ENCODE measurements at regions not wholly inside any gene's neighbourhood (a gene's known extent, or its start where the extent isn't known, plus 50 kb on each side); places are given as distances from the start of the nearest gene placed in this dataset.

- peaks cover 4% of the 10 kb centered on the region for H3K9me3 Mint-ChIP-seq (ENCODE audit: insufficient read depth)
- no peaks in the 10 kb centered on the region for H3K27me3 Mint-ChIP-seq
- Histone ChIP-seq H3K79me2 (ENCODE audit: control insufficient read depth, insufficient read depth, low read length) (no peaks in the 10 kb centered on the region), H3K27ac (ENCODE audit: low read length in 2 of 2) (no peak overlapping the region), H3K4me2 (replicated peaks; ENCODE audit: low read depth, low read length, poor library complexity, severe bottlenecking) (no peak overlapping the region), H3K4me1 (ENCODE audit: control insufficient read depth in 2 of 2, insufficient read depth in 2 of 2, low read length in 2 of 2) (no peaks in the 10 kb centered on the region), H2AFZ (ENCODE audit: insufficient read depth, low read depth, low read length, poor library complexity, severe bottlenecking) (no peak overlapping the region), H3K4me3 (ENCODE audit: control extremely low read depth in 1 of 5, extremely low read depth in 1 of 5, insufficient read depth in 1 of 5, low read depth in 2 of 5, low read length in 4 of 5) (no peak overlapping the region), H3K9ac (ENCODE audit: low read length) (no peak overlapping the region), H3K36me3 (replicated peaks in 1 of 2; ENCODE audit: control extremely low read depth in 1 of 2, control insufficient read depth in 1 of 2, extremely low read depth in 1 of 2, insufficient read depth in 2 of 2, low read length in 1 of 2) (no peaks in the 10 kb centered on the region), H3K27me3 (replicated peaks in 1 of 4; ENCODE audit: control extremely low read depth in 1 of 4, control insufficient read depth in 3 of 4, insufficient read depth in 4 of 4, low read length in 3 of 4) (no peaks in the 10 kb centered on the region), H3K9me3 (ENCODE audit: control extremely low read depth in 1 of 3, control insufficient read depth in 2 of 3, insufficient read depth in 1 of 3, low read length in 2 of 3) (no peaks in the 10 kb centered on the region), H4K20me1 (ENCODE audit: control insufficient read depth, insufficient read depth, low read length, poor library complexity, severe bottlenecking) (no peaks in the 10 kb centered on the region)
- intact Hi-C loops (cut with micrococcal nuclease), result no loop called here
- ChIA-PET CTCF (no interaction called here), POLR2A (no interaction called here)
- ATAC-seq (ENCODE audit: low read depth), result no peak
- H3K4me3 Mint-ChIP-seq, result no peak overlapping the region
- no peak for DNase-seq
- TF ChIP-seq EZH2 (IDR thresholded peaks at IDR 0.05; ENCODE audit: borderline replicate concordance, insufficient read depth, low read depth, low read length, poor library complexity, severe bottlenecking) (no peak), CTCF (IDR thresholded peaks at IDR 0.05) (no peak)
- no peak overlapping the region for H3K27ac Mint-ChIP-seq
- H3K4me1 Mint-ChIP-seq, result no peaks in the 10 kb centered on the region
- WGBS (ENCODE audit: insufficient coverage), result 95% methylated on average over 3 of the region's 3 CpGs
Measured at GRCh38 chr2:217573571-217573970, 429.2 kb downstream of the TNS1 start.

DNA sequence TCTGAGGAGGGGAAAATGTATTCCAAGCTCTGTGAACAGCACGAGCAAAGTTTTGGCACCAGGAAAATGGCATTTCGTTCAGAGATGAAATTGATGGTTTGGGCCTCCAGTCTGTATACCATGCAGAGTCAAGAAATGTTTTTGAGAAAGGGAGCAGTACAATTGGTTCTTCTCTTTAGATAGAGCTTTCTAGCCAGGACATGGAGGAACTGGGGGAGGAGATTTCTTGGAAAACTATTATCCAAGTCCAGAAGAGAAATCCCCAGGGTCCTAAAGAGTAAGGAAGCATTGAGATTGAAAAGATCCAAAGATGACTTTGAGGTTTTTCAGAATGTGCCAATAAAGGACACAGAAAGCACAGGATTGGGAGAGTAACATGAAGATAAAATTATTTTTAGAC is 432.4 kb downstream of the TNS1 start:
- intact Hi-C loops (cut with micrococcal nuclease), result no loop called here

More for the DNA sequence above, 432.4 kb downstream of the TNS1 start:
- DNase-seq (no peak), ATAC-seq (ENCODE audit: low read depth) (no peak)
- WGBS (ENCODE audit: insufficient coverage), result 85% methylated on average over 2 of the region's 2 CpGs
- TF ChIP-seq CTCF (IDR thresholded peaks at IDR 0.05) (no peak), EZH2 (IDR thresholded peaks at IDR 0.05; ENCODE audit: borderline replicate concordance, insufficient read depth, low read depth, low read length, poor library complexity, severe bottlenecking) (no peak)
- Histone ChIP-seq H3K27ac (ENCODE audit: low read length in 2 of 2) (no peak overlapping the region), H3K79me2 (ENCODE audit: control insufficient read depth, insufficient read depth, low read length) (no peaks in the 10 kb centered on the region), H4K20me1 (ENCODE audit: control insufficient read depth, insufficient read depth, low read length, poor library complexity, severe bottlenecking) (no peaks in the 10 kb centered on the region), H3K36me3 (replicated peaks in 1 of 2; ENCODE audit: control extremely low read depth in 1 of 2, control insufficient read depth in 1 of 2, extremely low read depth in 1 of 2, insufficient read depth in 2 of 2, low read length in 1 of 2) (no peaks in the 10 kb centered on the region), H3K9ac (ENCODE audit: low read length) (no peak overlapping the region), H3K4me1 (ENCODE audit: control insufficient read depth in 2 of 2, insufficient read depth in 2 of 2, low read length in 2 of 2) (no peaks in the 10 kb centered on the region), H2AFZ (ENCODE audit: insufficient read depth, low read depth, low read length, poor library complexity, severe bottlenecking) (no peak overlapping the region), H3K4me2 (replicated peaks; ENCODE audit: low read depth, low read length, poor library complexity, severe bottlenecking) (no peak overlapping the region), H3K4me3 (ENCODE audit: control extremely low read depth in 1 of 5, extremely low read depth in 1 of 5, insufficient read depth in 1 of 5, low read depth in 2 of 5, low read length in 4 of 5) (no peak overlapping the region), H3K27me3 (replicated peaks in 1 of 4; ENCODE audit: control extremely low read depth in 1 of 4, control insufficient read depth in 3 of 4, insufficient read depth in 4 of 4, low read length in 3 of 4) (no peaks in the 10 kb centered on the region), H3K9me3 (ENCODE audit: control extremely low read depth in 1 of 3, control insufficient read depth in 2 of 3, insufficient read depth in 1 of 3, low read length in 2 of 3) (peaks cover 0 to 2% (median 0%) of the 10 kb centered on the region in 3 donors)
- Mint-ChIP-seq H3K27me3 (no peaks in the 10 kb centered on the region), H3K9me3 (ENCODE audit: insufficient read depth) (peaks cover 2% of the 10 kb centered on the region), H3K4me3 (no peak overlapping the region), H3K27ac (no peak overlapping the region), H3K4me1 (no peaks in the 10 kb centered on the region)
- ChIA-PET CTCF (no interaction called here), POLR2A (no interaction called here)
